SIG-M5 (cell line): ENCODE measurements at regions not wholly inside any gene's neighbourhood (a gene's known extent, or its start where the extent isn't known, plus 50 kb on each side); places are given as distances from the start of the nearest gene placed in this dataset.

Source experiments
- DNase-seq: peaks from one replicate; lab custom pipeline; 2025; lab: John Stamatoyannopoulos, UW

GRCh38 chr2:59920961-59921360 lies 632.5 kb downstream of the BCL11A start:
- no peak for DNase-seq

- DNase-seq: no peak
These were observed 633.1 kb downstream of the BCL11A start for GRCh38 chr2:59920307-59920706.

GRCh38 chr2:59919579-59919978 lies 633.9 kb downstream of the BCL11A start:
- DNase-seq: no peak

- DNase-seq: no peak
These were observed 641.4 kb downstream of the BCL11A start for GRCh38 chr2:59912042-59912441.

GRCh38 chr2:59910166-59910565 lies 643.3 kb downstream of the BCL11A start:
- DNase-seq: no peak

GRCh38 chr2:59909147-59909546 lies 644.3 kb downstream of the BCL11A start:
- no peak for DNase-seq

GRCh38 chr2:59905731-59906130 lies 647.7 kb downstream of the BCL11A start:
- DNase-seq: no peak

- no peak for DNase-seq
These were observed 649.4 kb downstream of the BCL11A start for GRCh38 chr2:59903994-59904544.

GRCh38 chr2:59900728-59901452 lies 652.6 kb downstream of the BCL11A start:
- no peak for DNase-seq

- no peak for DNase-seq
These were observed 653.8 kb downstream of the BCL11A start for GRCh38 chr2:59899692-59900091.

GRCh38 chr2:59896499-59897245 lies 656.8 kb downstream of the BCL11A start:
- no peak for DNase-seq

- no peak for DNase-seq
These were observed 659.8 kb downstream of the BCL11A start for GRCh38 chr2:59893612-59894011.

- no peak for DNase-seq
These were observed 661.1 kb downstream of the BCL11A start for GRCh38 chr2:59892398-59892797.

GRCh38 chr2:59889305-59889704 lies 664.1 kb downstream of the BCL11A start:
- no peak for DNase-seq

GRCh38 chr2:59888706-59889105 lies 664.7 kb downstream of the BCL11A start:
- no peak for DNase-seq

- no peak for DNase-seq
These were observed 665.4 kb downstream of the BCL11A start for GRCh38 chr2:59888015-59888414.

- no peak for DNase-seq
These were observed 666.1 kb downstream of the BCL11A start for GRCh38 chr2:59887366-59887765.

GRCh38 chr2:59886759-59887158 lies 666.7 kb downstream of the BCL11A start:
- DNase-seq: no peak

- DNase-seq: no peak
These were observed 667.9 kb downstream of the BCL11A start for GRCh38 chr2:59885541-59885940.

- DNase-seq: no peak
These were observed 669.3 kb downstream of the BCL11A start for GRCh38 chr2:59884166-59884565.

GRCh38 chr2:59882822-59883221 lies 670.6 kb downstream of the BCL11A start:
- no peak for DNase-seq

GRCh38 chr2:59882279-59882678 lies 671.2 kb downstream of the BCL11A start:
- no peak for DNase-seq

GRCh38 chr2:59881218-59881617 lies 672.2 kb downstream of the BCL11A start:
- no peak for DNase-seq
